HepG2 (cell line): ENCODE measurements at regions not wholly inside any gene's neighbourhood (a gene's known extent, or its start where the extent isn't known, plus 50 kb on each side); places are given as distances from the start of the nearest gene placed in this dataset.

Source experiments
- CTCF ChIP-seq: sonication (generic); formaldehyde crosslinking; IDR thresholded peaks from 2 replicates; pipeline ENCODE4 v1.5.0; 2020; ENCODE audit warnings: mild to moderate bottlenecking, missing genetic modification reagents, moderate library complexity
- DBP ChIP-seq: sonication (generic); formaldehyde crosslinking; IDR thresholded peaks from 2 replicates; pipeline ENCODE4 v1.4.0; 2020; ENCODE audit warnings: missing genetic modification reagents; ENCODE audit errors: not compliant biosample characterization
- EP300 ChIP-seq, 3 experiments: sonication (generic) in 1 of 3; formaldehyde crosslinking in 1 of 3; IDR thresholded peaks; 2 replicates each; pipeline versions ENCODE4 v1.5.1 to v1.6.1; 2011 to 2020; ENCODE audit warnings: low read depth in 2 of 3, low read length in 2 of 3, borderline replicate concordance in 1 of 3, improper control_type of control experiment in 1 of 3, mild to moderate bottlenecking in 1 of 3, missing genetic modification reagents in 1 of 3, moderate library complexity in 1 of 3
- MAFK ChIP-seq, 2 experiments: IDR thresholded peaks in 1 of 2; conservative IDR thresholded peaks in 1 of 2; 2 replicates each; pipeline ENCODE4 v1.6.1; 2011; ENCODE audit warnings: improper control_type of control experiment in 2 of 2, low read length in 2 of 2
- PHF5A ChIP-seq: IDR thresholded peaks from one replicate; pipeline ENCODE4 v1.6.1; 2018; ENCODE audit warnings: low read depth, missing genetic modification reagents; ENCODE audit not compliant: unreplicated experiment
- POLR2AphosphoS5 ChIP-seq: IDR thresholded peaks from 2 replicates; pipeline ENCODE4 v1.6.1; 2012; ENCODE audit warnings: low read depth, low read length
- RBAK ChIP-seq: sonication (generic); formaldehyde crosslinking; IDR thresholded peaks from 2 replicates; pipeline ENCODE4 v1.5.1; 2020; ENCODE audit warnings: mild to moderate bottlenecking, missing genetic modification reagents
- THRA ChIP-seq: sonication (generic); formaldehyde crosslinking; IDR thresholded peaks from 2 replicates; pipeline ENCODE4 v1.4.0; 2020; ENCODE audit warnings: missing genetic modification reagents, borderline replicate concordance
- ZNF24 ChIP-seq: fragments of 450-650 bp; IDR thresholded peaks from 2 replicates; pipeline ENCODE4 v1.6.1; 2017; ENCODE audit warnings: antibody characterized with exemption, mild to moderate bottlenecking
- ZNF274 ChIP-seq: sonication (generic); formaldehyde crosslinking; IDR thresholded peaks from 2 replicates; pipeline ENCODE4 v1.5.1; 2020; ENCODE audit warnings: mild to moderate bottlenecking, missing genetic modification reagents
- ZNF644 ChIP-seq: IDR thresholded peaks from 2 replicates; pipeline ENCODE4 v1.6.1; 2016; ENCODE audit warnings: low read depth

- no peak for TF ChIP-seq DBP (CRISPR knock-in tag)
- no peak for TF ChIP-seq EP300 (IDR thresholded peaks at IDR 0.05; ENCODE audit: low read depth in 2 of 2, low read length in 2 of 2)
- TF ChIP-seq EP300 (CRISPR knock-in tag; IDR thresholded peaks at IDR 0.05; ENCODE audit: borderline replicate concordance) = no peak
- TF ChIP-seq ZNF274 (CRISPR knock-in tag) = no peak
- no peak for TF ChIP-seq CTCF (CRISPR knock-in tag)
- TF ChIP-seq ZNF24 = no peak
- TF ChIP-seq ZNF644 (CRISPR knock-in tag) = no peak
- TF ChIP-seq POLR2AphosphoS5 = no peak
- TF ChIP-seq PHF5A (CRISPR knock-in tag) = no peak
- no peak for TF ChIP-seq THRA (CRISPR knock-in tag)
- no peak for TF ChIP-seq MAFK (conservative IDR thresholded peaks at IDR 0.05 in 1 of 2, IDR thresholded peaks at IDR 0.05 in 1 of 2; ENCODE audit: low read length in 2 of 2)
- no peak for TF ChIP-seq RBAK (CRISPR knock-in tag)
Measured at GRCh38 chr5:28544501-28544900, 1506.1 kb upstream of the CDH9 start.
